Panc1 (cell line): ENCODE measurements at regions not wholly inside any gene's neighbourhood (a gene's known extent, or its start where the extent isn't known, plus 50 kb on each side); places are given as distances from the start of the nearest gene placed in this dataset.

Experiments
- ATAC-seq: fragments of 200-7000 bp; cut with Tn5 transposase; 2 replicates; pipeline ENCODE4 v1.9.1; 2020; ENCODE audit warnings: mild to moderate bottlenecking, moderate library complexity
- BruUV-seq: library from RNA; stranded (reverse); fragments of 400-500 nt; replicated peaks from 2 replicates; lab custom pipeline; 2021; lab: Mats Ljungman, UMichigan
- CTCF ChIA-PET: fragments of 300-600 bp; sonication (Branson Sonifier 250); formaldehyde crosslinking; loops from one replicate; lab custom pipeline; 2022; ENCODE audit warnings: antibody characterized with exemption; lab: Charles Lee
- POLR2A ChIA-PET: fragments of 300-600 bp; sonication (Branson Sonifier 250); formaldehyde crosslinking; loops from one replicate; lab custom pipeline; 2022; ENCODE audit warnings: antibody characterized with exemption; lab: Charles Lee
- DNase-seq: peaks from one replicate; pipeline ENCODE4 v3.0.0-alpha.2; 2010; ENCODE audit warnings: low read depth, low spot score
- H3K27ac ChIP-seq: 2 replicates; pipeline ENCODE4 v1.5.1; 2011; ENCODE audit warnings: mild to moderate bottlenecking, low read length, inconsistent platforms
- H3K27me3 ChIP-seq: fragments of 200-500 bp; sonication (Bioruptor generic); 2 replicates; pipeline ENCODE4 v1.6.0; 2014; ENCODE audit warnings: low read length, inconsistent platforms; ENCODE audit not compliant: control insufficient read depth, insufficient read depth
- H3K36me3 ChIP-seq: fragments of 200-500 bp; sonication (Bioruptor generic); 2 replicates; pipeline ENCODE4 v1.5.1; 2014; ENCODE audit warnings: inconsistent platforms, mild to moderate bottlenecking, low read length, moderate library complexity; ENCODE audit not compliant: control insufficient read depth, insufficient read depth
- H3K4me1 ChIP-seq: 2 replicates; pipeline ENCODE4 v1.5.1; 2011; ENCODE audit warnings: inconsistent platforms, mild to moderate bottlenecking, low read length, moderate library complexity; ENCODE audit not compliant: control insufficient read depth, insufficient read depth
- H3K4me3 ChIP-seq, 2 experiments: 2 replicates each; pipeline ENCODE4 v1.5.1; 2011 to 2012; ENCODE audit warnings: low read depth in 2 of 2, low read length in 2 of 2, mild to moderate bottlenecking in 2 of 2, inconsistent platforms in 1 of 2, moderate library complexity in 1 of 2
- H3K9me3 ChIP-seq: fragments of 200-500 bp; sonication (Bioruptor generic); 2 replicates; pipeline ENCODE4 v1.5.1; 2014; ENCODE audit warnings: low read depth, mild to moderate bottlenecking, inconsistent platforms, low read length, moderate library complexity; ENCODE audit not compliant: control insufficient read depth, insufficient read depth
- CTCF ChIP-seq: fragments of 450-650 bp; IDR thresholded peaks from 2 replicates; pipeline ENCODE4 v1.5.1; 2017; ENCODE audit warnings: mild to moderate bottlenecking
- POLR2AphosphoS5 ChIP-seq: IDR thresholded peaks from 2 replicates; pipeline ENCODE4 v1.6.1; 2012; ENCODE audit warnings: mild to moderate bottlenecking, low read depth, low read length, moderate library complexity
- SIN3A ChIP-seq: IDR thresholded peaks from 2 replicates; pipeline ENCODE4 v1.6.1; 2012; ENCODE audit warnings: low read depth, mild to moderate bottlenecking, low read length, moderate library complexity, borderline replicate concordance; ENCODE audit not compliant: insufficient read depth
- TCF7L2 ChIP-seq: IDR thresholded peaks from 2 replicates; pipeline ENCODE4 v1.6.1; 2011; ENCODE audit warnings: mild to moderate bottlenecking, low read depth, low read length, inconsistent platforms
- in situ Hi-C: cut with HindIII; loops from 2 replicates; pipeline ENCODE4 v1.10.0; 2016; ENCODE audit warnings: low sequenced_read_pairs, low pct_unique_long_range_greater_than_20kb
- intact Hi-C: fragments of 100-400 bp; cut with micrococcal nuclease; formaldehyde crosslinking; loops from one replicate; pipeline ENCODE4 v1.10.0; 2022; ENCODE audit not compliant: unreplicated experiment
- TF ChIP-seq, protein P1 (sequence below), 2 experiments: IDR thresholded peaks; 2 replicates each; pipeline ENCODE4 v1.6.1; 2011 to 2012; ENCODE audit warnings: low read depth in 2 of 2, control low read depth in 1 of 2, low read length in 1 of 2, mild to moderate bottlenecking in 1 of 2, moderate library complexity in 1 of 2; ENCODE audit not compliant: insufficient read depth in 1 of 2

GRCh38 chr10:60652628-60653027 lies 125.7 kb upstream of the CDK1 start:
- DNase-seq (no peak), ATAC-seq (no peak)
- Histone ChIP-seq H3K36me3 (no peaks in the 10 kb centered on the region), H3K9me3 (no peaks in the 10 kb centered on the region), H3K4me1 (no peaks in the 10 kb centered on the region), H3K4me3 (no peak overlapping the region), H3K27ac (no peak overlapping the region), H3K27me3 (no peaks in the 10 kb centered on the region)
- in situ Hi-C loops = no loop called here
- POLR2A ChIA-PET = interaction anchor here (0.5 to 0.6 kb wide), 2 partner anchors 179 to 196 kb away, joined by 6 to 10 read pairs; no protein-coding TSS in a partner anchor
- CTCF ChIA-PET = interaction anchor here (0.6 kb wide), 1 partner anchor 55 kb away, joined by 3 read pairs; no protein-coding TSS in a partner anchor
- no TSS peak for BruUV-seq
- no peak for TF ChIP-seq TCF7L2
- TF ChIP-seq CTCF = no peak
- TF ChIP-seq POLR2AphosphoS5 = no peak
- no peak for TF ChIP-seq SIN3A
- TF ChIP-seq, protein P1, sequence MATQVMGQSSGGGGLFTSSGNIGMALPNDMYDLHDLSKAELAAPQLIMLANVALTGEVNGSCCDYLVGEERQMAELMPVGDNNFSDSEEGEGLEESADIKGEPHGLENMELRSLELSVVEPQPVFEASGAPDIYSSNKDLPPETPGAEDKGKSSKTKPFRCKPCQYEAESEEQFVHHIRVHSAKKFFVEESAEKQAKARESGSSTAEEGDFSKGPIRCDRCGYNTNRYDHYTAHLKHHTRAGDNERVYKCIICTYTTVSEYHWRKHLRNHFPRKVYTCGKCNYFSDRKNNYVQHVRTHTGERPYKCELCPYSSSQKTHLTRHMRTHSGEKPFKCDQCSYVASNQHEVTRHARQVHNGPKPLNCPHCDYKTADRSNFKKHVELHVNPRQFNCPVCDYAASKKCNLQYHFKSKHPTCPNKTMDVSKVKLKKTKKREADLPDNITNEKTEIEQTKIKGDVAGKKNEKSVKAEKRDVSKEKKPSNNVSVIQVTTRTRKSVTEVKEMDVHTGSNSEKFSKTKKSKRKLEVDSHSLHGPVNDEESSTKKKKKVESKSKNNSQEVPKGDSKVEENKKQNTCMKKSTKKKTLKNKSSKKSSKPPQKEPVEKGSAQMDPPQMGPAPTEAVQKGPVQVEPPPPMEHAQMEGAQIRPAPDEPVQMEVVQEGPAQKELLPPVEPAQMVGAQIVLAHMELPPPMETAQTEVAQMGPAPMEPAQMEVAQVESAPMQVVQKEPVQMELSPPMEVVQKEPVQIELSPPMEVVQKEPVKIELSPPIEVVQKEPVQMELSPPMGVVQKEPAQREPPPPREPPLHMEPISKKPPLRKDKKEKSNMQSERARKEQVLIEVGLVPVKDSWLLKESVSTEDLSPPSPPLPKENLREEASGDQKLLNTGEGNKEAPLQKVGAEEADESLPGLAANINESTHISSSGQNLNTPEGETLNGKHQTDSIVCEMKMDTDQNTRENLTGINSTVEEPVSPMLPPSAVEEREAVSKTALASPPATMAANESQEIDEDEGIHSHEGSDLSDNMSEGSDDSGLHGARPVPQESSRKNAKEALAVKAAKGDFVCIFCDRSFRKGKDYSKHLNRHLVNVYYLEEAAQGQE (IDR thresholded peaks at IDR 0.05; ENCODE audit: insufficient read depth in 1 of 2, low read depth in 2 of 2, low read length in 1 of 2) = no peak
- intact Hi-C loops = loop anchor here (10.0 kb wide), 1 partner anchor 112 kb away; no protein-coding TSS in a partner anchor

DNA sequence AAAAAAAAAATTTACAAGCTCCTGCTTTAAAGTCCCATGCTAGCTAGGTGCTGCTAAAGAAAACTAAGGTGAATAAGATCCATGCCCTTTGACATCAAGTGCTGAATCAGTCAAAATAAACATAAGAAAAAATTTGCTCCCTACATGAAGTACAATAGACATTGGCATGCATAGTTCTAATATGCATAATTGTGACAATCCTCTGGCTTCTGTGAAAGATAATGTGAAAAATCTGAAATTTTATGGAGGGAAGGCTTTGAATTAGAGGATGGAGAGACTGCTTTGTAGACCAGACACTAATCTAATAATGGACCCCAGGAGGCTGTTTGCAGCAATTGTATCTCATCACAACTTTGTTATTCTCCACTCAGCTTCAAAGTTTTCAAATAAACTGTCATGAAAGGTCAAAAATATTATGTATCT lies 127.9 kb upstream of the CDK1 start:
- BruUV-seq = no TSS peak
- in situ Hi-C loops = no loop called here
- Histone ChIP-seq H3K27ac (no peak overlapping the region), H3K36me3 (no peaks in the 10 kb centered on the region), H3K4me1 (no peaks in the 10 kb centered on the region), H3K27me3 (no peaks in the 10 kb centered on the region), H3K9me3 (no peaks in the 10 kb centered on the region), H3K4me3 (no peak overlapping the region)
- ATAC-seq (no peak), DNase-seq (no peak)
- CTCF ChIA-PET = interaction anchor here (0.6 kb wide), 1 partner anchor 26 kb away, joined by 4 read pairs; no protein-coding TSS in a partner anchor
- TF ChIP-seq SIN3A = no peak
- TF ChIP-seq TCF7L2 = no peak
- TF ChIP-seq POLR2AphosphoS5 = no peak
- TF ChIP-seq, protein P1 (IDR thresholded peaks at IDR 0.05; ENCODE audit: insufficient read depth in 1 of 2, low read depth in 2 of 2, low read length in 1 of 2) = no peak
- no peak for TF ChIP-seq CTCF
- intact Hi-C loops = loop anchor here (10.0 kb wide), 1 partner anchor 114 kb away; no protein-coding TSS in a partner anchor
- POLR2A ChIA-PET = no interaction called here
